Fibroblast of skin of abdomen (primary cell): ENCODE measurements at regions not wholly inside any gene's neighbourhood (a gene's known extent, or its start where the extent isn't known, plus 50 kb on each side); places are given as distances from the start of the nearest gene placed in this dataset.
"Not testable (repeated sequence)": the region's sequence is repeated elsewhere in the genome, so short reads cannot be mapped to it uniquely, and the experiment has no call there.

Source experiments
- DNase-seq: peaks from one replicate; pipeline ENCODE4 v3.0.0-alpha.2; 2013

DNA sequence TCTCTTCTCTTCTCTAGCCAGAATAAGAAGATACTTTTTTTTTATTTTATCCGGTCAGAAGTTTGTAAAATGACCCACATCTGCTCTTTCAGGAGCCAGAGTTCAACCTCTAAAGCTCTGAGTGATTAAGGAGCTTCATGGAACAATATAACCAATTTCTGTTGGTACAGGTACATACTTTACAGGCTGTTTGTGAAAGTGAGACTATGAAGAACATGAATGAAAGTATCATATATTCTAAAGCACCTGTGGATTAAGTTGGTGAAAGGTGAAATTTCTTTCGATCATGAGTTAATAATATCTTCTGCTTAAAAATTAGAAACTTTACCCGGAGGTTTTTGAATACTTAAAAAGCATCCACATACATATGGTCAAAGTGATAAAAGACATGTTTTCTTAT, 65.2 kb downstream of the DMRT2 start:
- no peak for DNase-seq

GRCh38 chr9:1117439-1117838, 67.3 kb downstream of the DMRT2 start:
- no peak for DNase-seq

DNA sequence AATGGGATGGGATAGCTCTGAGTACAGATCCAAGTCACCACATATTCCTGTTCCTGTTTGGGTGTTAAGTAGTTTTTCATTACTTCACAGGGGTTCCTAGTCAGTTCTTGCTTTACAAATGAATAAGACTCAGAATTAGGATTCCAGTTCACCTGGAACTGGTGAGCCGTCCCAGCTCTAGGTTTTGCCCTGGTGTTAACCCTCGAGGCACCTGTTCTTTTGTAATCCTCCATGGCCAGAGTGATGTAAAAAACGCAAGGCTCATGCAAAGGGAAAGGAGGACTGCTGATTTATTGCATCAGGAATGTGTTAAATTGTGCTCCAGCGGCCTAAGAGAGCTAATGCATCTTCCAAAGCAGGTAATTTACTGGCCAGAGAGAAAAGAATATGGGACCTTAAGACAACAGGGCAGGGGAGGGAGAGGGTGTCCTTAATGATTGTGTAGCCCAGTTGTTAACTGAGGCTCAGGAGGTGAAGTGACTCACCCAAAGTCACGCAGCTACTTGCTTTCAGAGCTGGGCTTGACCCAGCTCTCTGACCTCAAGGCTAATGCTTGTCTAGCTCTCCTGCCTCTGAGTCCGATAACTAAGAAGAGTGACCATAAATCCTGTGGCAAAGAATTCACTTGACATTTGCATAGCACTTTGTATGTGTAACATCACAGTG, 70.5 kb downstream of the DMRT2 start:
- DNase-seq = no peak

DNA sequence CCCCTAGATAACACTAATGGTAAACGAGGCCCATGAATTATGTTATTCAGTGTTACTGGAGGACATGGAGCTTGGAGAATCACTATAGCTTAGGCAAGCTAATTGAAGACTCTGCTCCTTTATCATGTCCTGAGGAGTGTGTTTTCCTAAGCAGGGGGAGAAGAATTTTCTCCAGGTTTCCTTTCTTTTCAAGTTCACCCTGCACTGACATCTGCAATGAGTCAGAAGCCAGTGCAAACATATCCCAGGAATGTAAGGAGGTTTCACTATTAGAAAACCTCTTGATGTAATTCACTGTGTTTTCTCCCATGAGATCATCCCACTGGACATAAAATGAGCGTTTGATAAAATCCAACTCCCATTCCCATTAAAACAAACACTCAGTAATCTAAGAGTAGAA, 75.6 kb downstream of the DMRT2 start:
- DNase-seq = peak; percentile 64

GRCh38 chr9:1128046-1128445, 77.9 kb downstream of the DMRT2 start:
- no peak for DNase-seq

DNA sequence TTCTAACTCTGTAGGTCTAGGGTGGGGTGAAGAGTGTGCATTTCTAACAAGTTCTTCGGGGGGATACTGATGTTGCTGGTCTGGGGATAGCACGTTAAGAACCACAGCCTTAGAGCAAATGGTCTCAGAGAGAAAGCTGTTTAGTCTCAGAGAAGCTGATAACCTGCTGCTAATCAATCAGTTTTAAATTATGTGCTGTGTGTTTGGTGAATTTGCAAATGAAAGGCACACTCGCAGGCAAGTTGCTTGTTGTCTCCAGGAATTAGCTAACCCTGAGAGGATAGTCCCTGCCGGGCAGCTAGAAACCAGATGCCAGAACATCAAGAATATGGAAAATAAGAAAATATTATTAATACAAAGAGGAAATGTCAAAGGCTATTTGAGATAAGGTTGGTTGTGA, 79.2 kb downstream of the DMRT2 start:
- no peak for DNase-seq

- DNase-seq = no peak
These were observed 89.9 kb downstream of the DMRT2 start for GRCh38 chr9:1140057-1140456.

DNA sequence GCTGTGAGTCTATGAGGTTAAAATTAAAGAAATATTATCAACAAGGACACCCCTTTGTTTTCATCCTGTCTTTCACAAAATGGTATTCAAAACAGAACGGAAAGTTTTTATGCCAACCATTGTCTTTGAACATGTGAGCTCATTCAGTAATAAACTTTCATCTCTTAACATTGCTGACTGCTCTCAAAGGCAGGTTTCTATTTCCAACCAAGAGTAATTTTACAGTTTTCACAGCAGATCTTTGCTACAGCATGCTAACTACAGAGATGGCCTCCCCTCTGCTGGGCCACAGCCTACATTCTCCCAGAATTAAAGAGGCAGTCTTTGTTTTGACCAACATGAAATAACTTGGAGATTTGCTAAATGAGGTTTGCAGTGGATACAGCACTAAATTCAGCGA, 101.5 kb downstream of the DMRT2 start:
- no peak for DNase-seq

- DNase-seq = no peak
These were observed 102.0 kb downstream of the DMRT2 start for GRCh38 chr9:1152171-1152570.

DNA sequence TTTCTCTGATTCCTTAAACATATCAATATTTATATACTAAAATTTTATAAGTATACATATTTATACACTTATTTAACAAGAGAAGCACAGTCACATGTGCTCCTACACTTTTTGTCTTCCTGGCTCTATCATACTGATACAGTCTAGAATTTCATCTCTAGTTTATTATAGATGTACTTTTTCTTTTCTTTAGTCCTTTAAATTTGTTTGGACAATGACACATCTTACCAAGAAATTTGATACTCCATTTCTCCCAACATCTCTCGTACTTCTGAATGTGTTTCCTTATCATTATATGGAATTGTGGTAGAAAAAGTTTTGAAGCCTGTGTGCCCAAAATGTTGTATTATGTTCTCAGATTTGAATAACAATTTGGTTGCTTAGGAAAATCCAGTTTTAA, 104.6 kb downstream of the DMRT2 start:
- no peak for DNase-seq

- DNase-seq = no peak
These were observed 105.4 kb downstream of the DMRT2 start for GRCh38 chr9:1155602-1156001.

GRCh38 chr9:1156794-1157550, 106.8 kb downstream of the DMRT2 start:
- no peak for DNase-seq

DNA sequence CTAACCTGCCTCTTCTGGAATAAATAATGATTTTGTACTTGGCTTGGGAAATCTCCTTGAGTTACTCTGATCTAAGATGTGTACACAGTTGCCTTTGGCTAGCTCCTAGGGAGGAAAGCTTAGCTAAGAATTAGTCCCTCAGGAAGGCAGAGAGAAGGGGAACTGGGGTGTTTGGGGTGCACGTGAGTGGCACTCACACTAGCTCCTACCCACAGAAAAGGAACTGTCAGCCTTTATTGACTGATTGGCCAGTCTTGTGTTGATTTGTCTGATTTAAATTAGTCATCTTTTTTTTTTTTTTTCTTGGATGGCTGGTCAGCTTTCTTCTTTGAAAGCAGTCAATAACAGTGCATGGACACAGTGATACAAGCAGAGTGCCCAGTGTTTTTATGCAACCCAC, 107.7 kb downstream of the DMRT2 start:
- DNase-seq = no peak

- DNase-seq = no peak
These were observed 120.8 kb downstream of the DMRT2 start for GRCh38 chr9:1170918-1171317.

- no peak for DNase-seq
These were observed 121.4 kb downstream of the DMRT2 start for GRCh38 chr9:1171546-1171945.

GRCh38 chr9:1173211-1173610, 123.1 kb downstream of the DMRT2 start:
- peak; percentile 50 for DNase-seq

- peak; percentile 78 for DNase-seq
These were observed 123.8 kb downstream of the DMRT2 start for GRCh38 chr9:1173993-1174392.

DNA sequence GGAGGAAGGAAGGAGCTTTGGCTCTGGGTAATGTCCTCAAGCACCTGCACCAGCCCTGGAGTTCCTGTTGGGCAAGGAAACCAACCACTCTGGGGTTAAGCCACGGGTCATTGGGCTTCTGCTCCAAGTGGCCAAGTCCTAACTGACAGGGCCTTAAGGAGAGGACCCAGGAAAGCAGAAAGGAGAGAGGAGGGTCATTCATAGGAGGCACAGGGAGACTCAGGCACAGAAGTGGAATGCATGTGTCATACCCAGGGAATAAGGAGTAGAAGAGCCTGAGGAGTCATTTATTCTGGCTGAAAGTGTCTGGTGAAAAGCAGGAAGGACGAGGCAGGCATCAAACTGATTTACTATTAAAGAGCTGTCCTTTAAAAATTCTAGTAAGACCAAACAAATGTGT, 129.2 kb downstream of the DMRT2 start:
- peak; percentile 28 for DNase-seq

- DNase-seq = peak; percentile 50
These were observed 134.0 kb downstream of the DMRT2 start for GRCh38 chr9:1184146-1184545.

DNA sequence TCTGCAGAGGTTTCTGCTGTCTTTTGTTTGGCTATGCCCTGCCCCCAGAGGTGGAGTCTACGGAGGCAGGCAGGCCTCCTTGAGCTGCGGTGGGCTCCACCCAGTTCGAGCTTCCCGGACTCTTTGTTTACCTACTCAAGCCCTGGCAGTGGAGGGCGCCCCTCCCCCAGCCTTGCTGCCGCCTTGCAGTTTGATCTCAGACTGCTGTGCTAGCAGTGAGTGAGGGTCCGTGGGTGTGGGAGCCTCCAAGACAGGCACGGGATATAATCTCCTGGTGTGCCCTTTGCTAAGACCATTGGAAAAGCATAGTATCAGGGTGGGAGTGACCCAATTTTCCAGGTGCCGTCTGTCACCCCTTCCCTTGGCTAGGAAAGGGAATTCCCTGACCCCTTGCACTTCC, 137.0 kb downstream of the DMRT2 start:
- DNase-seq = not testable (repeated sequence)

DNA sequence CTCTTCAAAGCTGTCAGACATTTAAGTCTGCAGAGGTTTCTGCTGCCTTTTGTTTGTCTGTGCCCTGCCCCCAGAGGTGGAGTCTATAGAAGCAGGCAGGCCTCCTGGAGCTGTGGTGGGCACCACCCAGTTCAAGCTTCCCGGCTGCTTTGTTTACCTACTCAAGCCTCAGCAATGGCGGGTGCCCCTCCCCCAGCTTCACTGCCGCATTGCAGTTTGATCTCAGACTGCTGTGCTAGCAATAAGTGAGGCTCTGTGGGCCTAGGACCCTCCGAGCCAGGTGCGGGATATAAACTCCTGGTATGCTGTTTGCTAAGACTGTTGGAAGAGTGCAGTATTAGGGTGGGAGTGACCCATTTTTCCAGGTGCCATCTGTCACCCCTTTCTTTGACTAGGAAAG, 145.5 kb downstream of the DMRT2 start:
- DNase-seq = not testable (repeated sequence)

DNA sequence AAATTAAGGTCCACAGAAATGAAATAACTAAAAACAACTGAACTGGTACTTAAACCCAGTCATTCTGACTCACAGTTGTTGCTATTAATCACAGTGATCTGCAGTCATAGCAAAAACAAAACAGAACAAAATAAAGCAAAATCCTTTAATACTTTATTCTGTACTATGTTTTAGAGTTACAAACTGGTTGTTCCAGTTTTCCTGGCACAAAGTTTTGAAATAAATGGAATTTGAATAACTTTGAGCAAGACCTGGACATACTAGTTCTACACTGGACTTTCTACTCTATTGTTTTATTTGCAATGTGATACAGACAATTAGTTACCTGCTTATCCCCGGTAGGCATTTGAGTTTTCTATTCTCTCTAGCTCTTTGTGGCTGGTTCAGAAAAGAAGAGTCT, 147.9 kb downstream of the DMRT2 start:
- DNase-seq = peak; percentile 22

DNA sequence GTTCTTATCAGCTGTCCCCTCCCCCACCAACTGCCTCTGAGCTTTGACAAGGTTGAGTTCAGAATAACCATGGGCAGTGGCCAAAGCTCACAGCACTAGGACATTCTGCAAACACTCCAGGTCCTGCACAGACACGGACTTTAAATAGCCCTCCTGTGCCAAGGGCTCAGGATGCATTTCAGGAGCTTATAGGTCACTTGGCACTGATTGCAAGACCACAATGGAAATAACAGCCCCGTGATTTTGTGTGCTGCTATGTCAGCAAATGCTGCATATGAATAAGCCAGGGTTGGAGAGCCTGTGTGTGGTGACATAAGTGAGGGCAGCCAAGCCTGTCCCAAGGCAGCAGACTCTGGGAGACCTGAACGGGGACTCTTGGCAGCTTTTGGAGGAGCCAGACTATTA, 150.7 kb downstream of the DMRT2 start:
- no peak for DNase-seq

- no peak for DNase-seq
These were observed 151.1 kb downstream of the DMRT2 start for GRCh38 chr9:1201262-1201661.

DNA sequence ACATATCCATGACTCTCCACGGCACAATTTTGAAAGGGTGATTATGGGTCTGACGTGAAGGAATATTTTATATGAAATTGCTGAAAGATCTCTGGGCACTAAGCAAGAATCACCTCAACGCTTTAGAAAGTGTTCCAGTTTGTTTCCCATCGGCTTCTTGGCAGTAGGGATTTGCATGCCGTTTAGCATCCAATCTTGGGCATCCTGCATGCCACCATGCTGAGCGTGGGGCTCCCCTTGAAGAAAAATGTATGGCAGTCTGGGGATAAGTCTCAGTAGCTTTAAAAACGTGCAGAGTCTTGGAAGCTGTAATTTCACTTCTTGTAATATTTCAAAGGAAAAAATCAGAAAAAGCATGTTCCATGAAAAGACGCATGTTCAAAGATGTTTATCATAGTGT, 151.7 kb downstream of the DMRT2 start:
- no peak for DNase-seq
